PFSK-1 (cell line): ENCODE measurements at regions not wholly inside any gene's neighbourhood (a gene's known extent, or its start where the extent isn't known, plus 50 kb on each side); places are given as distances from the start of the nearest gene placed in this dataset.

ENCODE experiments used
- FOXP2 ChIP-seq: optimal IDR thresholded peaks from 2 replicates; pipeline ENCODE3; 2011; ENCODE audit warnings: borderline replicate concordance, control low read depth, inconsistent platforms; ENCODE audit not compliant: insufficient read depth; ENCODE audit errors: extremely low read length, extremely low read depth
- POLR2AphosphoS5 ChIP-seq: IDR thresholded peaks from 2 replicates; pipeline ENCODE4 v1.6.1; 2012; ENCODE audit warnings: low read depth, mild to moderate bottlenecking, control low read depth, low read length, moderate library complexity
- SIN3A ChIP-seq: IDR thresholded peaks from 2 replicates; pipeline ENCODE4 v1.6.1; 2012; ENCODE audit warnings: mild to moderate bottlenecking, low read length, moderate library complexity, borderline replicate concordance; ENCODE audit not compliant: insufficient read depth
- TAF1 ChIP-seq: IDR thresholded peaks from 2 replicates; pipeline ENCODE4 v1.6.1; 2012; ENCODE audit warnings: low read length, control low read depth, borderline replicate concordance; ENCODE audit not compliant: insufficient read depth
- TF ChIP-seq, protein P1 (sequence below), 2 experiments: IDR thresholded peaks; 2 replicates each; pipeline versions ENCODE4 v1.6.1 to v1.8.0; 2011 to 2012; ENCODE audit warnings: low read depth in 2 of 2, low read length in 2 of 2, control low read depth in 1 of 2, inconsistent platforms in 1 of 2, mild to moderate bottlenecking in 1 of 2, moderate library complexity in 1 of 2; ENCODE audit not compliant: insufficient read depth in 1 of 2

DNA sequence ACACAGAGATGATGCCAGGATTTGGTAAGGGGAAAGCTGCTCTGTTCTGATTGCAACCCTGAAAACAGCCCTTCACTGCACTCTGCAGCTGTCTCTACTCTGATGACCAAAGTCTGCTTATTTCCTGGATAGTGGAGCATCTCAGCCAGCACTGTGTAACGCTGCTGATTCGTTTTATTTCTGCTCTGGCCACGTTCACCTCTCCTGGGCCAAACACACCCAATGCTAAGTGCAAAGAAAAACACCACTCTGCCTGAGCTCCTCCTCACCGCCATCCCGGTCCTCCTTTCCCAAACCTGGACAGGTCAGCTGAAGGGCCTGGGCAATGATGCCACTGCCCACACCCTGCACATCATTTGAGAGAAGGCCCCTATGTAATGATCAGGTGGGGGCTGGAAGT lies 529.3 kb upstream of the B3GAT1 start:
- no peak for TF ChIP-seq TAF1
- no peak for TF ChIP-seq POLR2AphosphoS5
- TF ChIP-seq, protein P1, sequence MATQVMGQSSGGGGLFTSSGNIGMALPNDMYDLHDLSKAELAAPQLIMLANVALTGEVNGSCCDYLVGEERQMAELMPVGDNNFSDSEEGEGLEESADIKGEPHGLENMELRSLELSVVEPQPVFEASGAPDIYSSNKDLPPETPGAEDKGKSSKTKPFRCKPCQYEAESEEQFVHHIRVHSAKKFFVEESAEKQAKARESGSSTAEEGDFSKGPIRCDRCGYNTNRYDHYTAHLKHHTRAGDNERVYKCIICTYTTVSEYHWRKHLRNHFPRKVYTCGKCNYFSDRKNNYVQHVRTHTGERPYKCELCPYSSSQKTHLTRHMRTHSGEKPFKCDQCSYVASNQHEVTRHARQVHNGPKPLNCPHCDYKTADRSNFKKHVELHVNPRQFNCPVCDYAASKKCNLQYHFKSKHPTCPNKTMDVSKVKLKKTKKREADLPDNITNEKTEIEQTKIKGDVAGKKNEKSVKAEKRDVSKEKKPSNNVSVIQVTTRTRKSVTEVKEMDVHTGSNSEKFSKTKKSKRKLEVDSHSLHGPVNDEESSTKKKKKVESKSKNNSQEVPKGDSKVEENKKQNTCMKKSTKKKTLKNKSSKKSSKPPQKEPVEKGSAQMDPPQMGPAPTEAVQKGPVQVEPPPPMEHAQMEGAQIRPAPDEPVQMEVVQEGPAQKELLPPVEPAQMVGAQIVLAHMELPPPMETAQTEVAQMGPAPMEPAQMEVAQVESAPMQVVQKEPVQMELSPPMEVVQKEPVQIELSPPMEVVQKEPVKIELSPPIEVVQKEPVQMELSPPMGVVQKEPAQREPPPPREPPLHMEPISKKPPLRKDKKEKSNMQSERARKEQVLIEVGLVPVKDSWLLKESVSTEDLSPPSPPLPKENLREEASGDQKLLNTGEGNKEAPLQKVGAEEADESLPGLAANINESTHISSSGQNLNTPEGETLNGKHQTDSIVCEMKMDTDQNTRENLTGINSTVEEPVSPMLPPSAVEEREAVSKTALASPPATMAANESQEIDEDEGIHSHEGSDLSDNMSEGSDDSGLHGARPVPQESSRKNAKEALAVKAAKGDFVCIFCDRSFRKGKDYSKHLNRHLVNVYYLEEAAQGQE (IDR thresholded peaks at IDR 0.05; ENCODE audit: insufficient read depth in 1 of 2, low read depth in 2 of 2, low read length in 2 of 2): no peak
- no peak for TF ChIP-seq FOXP2
- no peak for TF ChIP-seq SIN3A
